ENCODE measurements at regions not wholly inside any gene's neighbourhood (a gene's known extent, or its start where the extent isn't known, plus 50 kb on each side); places are given as distances from the start of the nearest gene placed in this dataset.
"Not testable (repeated sequence)": the region's sequence is repeated elsewhere in the genome, so short reads cannot be mapped to it uniquely, and the experiment has no call there.

- BruUV-seq (replicated peaks) = no TSS peak
- CTCF ChIA-PET = interaction anchor here (0.7 kb wide), 1 partner anchor 46 kb away, joined by 7 read pairs; no protein-coding TSS in a partner anchor
- Histone ChIP-seq H3K9me3 (ENCODE audit: low read depth, low read length, poor library complexity, severe bottlenecking) (no peaks in the 10 kb centered on the region), H3K27me3 (replicated peaks; ENCODE audit: insufficient read depth, low read depth, low read length, poor library complexity) (no peaks in the 10 kb centered on the region), H3K27ac (ENCODE audit: low read depth, low read length, poor library complexity, severe bottlenecking) (no peak overlapping the region), H3K36me3 (ENCODE audit: insufficient read depth, low read length, poor library complexity, severe bottlenecking) (no peaks in the 10 kb centered on the region), H3K4me3 (ENCODE audit: low read depth, low read length, poor library complexity, severe bottlenecking) (no peak overlapping the region), H3K4me1 (ENCODE audit: insufficient read depth, low read length, poor library complexity, severe bottlenecking) (no peaks in the 10 kb centered on the region)
- DNase-seq (ENCODE audit: low spot score) = no peak
- intact Hi-C loops (cut with micrococcal nuclease; ENCODE audit: unreplicated experiment) = no loop called here
- POLR2A ChIA-PET (ENCODE audit: low non-redundant PET) = no interaction called here
- TF ChIP-seq EZH2 (IDR thresholded peaks at IDR 0.05; ENCODE audit: borderline replicate concordance, low read depth, low read length, poor library complexity, severe bottlenecking) (no peak), CTCF (conservative IDR thresholded peaks at IDR 0.05; ENCODE audit: low read depth, low read length) (no peak)
Observed at GRCh38 chr7:142582351-142582750, 166.9 kb upstream of the PRSS1 start.

DNA sequence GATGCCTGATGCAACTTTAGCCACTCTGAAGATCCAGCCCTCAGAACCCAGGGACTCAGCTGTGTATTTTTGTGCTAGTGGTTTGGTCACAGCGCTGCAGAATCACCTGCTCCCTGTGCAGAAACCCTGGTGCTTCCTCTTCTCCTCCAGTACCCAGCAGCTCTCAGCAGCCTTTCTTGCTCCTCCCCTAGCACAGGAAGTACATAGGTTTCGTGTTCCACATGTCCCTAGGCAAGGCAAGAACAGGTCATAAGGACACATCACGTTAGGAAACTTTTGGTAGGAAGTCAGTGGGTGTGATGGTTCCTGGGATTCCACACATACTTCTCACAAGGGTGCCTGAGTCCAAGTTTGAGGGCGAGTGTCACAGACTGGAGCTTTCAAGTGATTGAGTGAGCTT lies 167.9 kb upstream of the PRSS1 start:
- TF ChIP-seq CTCF (conservative IDR thresholded peaks at IDR 0.05; ENCODE audit: low read depth, low read length) = no peak
- TF ChIP-seq EZH2 (IDR thresholded peaks at IDR 0.05; ENCODE audit: borderline replicate concordance, low read depth, low read length, poor library complexity, severe bottlenecking) = no peak
- intact Hi-C loops (cut with micrococcal nuclease; ENCODE audit: unreplicated experiment) = no loop called here
- Histone ChIP-seq H3K9me3 (ENCODE audit: low read depth, low read length, poor library complexity, severe bottlenecking) (no peaks in the 10 kb centered on the region), H3K4me3 (ENCODE audit: low read depth, low read length, poor library complexity, severe bottlenecking) (no peak overlapping the region), H3K27ac (ENCODE audit: low read depth, low read length, poor library complexity, severe bottlenecking) (no peak overlapping the region), H3K27me3 (replicated peaks; ENCODE audit: insufficient read depth, low read depth, low read length, poor library complexity) (no peaks in the 10 kb centered on the region), H3K4me1 (ENCODE audit: insufficient read depth, low read length, poor library complexity, severe bottlenecking) (no peaks in the 10 kb centered on the region), H3K36me3 (ENCODE audit: insufficient read depth, low read length, poor library complexity, severe bottlenecking) (no peaks in the 10 kb centered on the region)
- ChIA-PET POLR2A (ENCODE audit: low non-redundant PET) (no interaction called here), CTCF (no interaction called here)
- DNase-seq (ENCODE audit: low spot score) = no peak
- no TSS peak for BruUV-seq (replicated peaks)

- no peak for DNase-seq (ENCODE audit: low spot score)
- Histone ChIP-seq H3K4me1 (ENCODE audit: insufficient read depth, low read length, poor library complexity, severe bottlenecking) (no peaks in the 10 kb centered on the region), H3K9me3 (ENCODE audit: low read depth, low read length, poor library complexity, severe bottlenecking) (no peaks in the 10 kb centered on the region), H3K27me3 (replicated peaks; ENCODE audit: insufficient read depth, low read depth, low read length, poor library complexity) (no peaks in the 10 kb centered on the region), H3K36me3 (ENCODE audit: insufficient read depth, low read length, poor library complexity, severe bottlenecking) (no peaks in the 10 kb centered on the region), H3K27ac (ENCODE audit: low read depth, low read length, poor library complexity, severe bottlenecking) (no peak overlapping the region), H3K4me3 (ENCODE audit: low read depth, low read length, poor library complexity, severe bottlenecking) (no peak overlapping the region)
- TF ChIP-seq EZH2 (IDR thresholded peaks at IDR 0.05; ENCODE audit: borderline replicate concordance, low read depth, low read length, poor library complexity, severe bottlenecking) (no peak), CTCF (conservative IDR thresholded peaks at IDR 0.05; ENCODE audit: low read depth, low read length) (no peak)
- intact Hi-C loops (cut with micrococcal nuclease; ENCODE audit: unreplicated experiment) = no loop called here
- no TSS peak for BruUV-seq (replicated peaks)
- CTCF ChIA-PET = no interaction called here
- POLR2A ChIA-PET (ENCODE audit: low non-redundant PET) = no interaction called here
Observed at GRCh38 chr7:142579946-142580345, 169.3 kb upstream of the PRSS1 start.

- H3K27ac ChIP-seq (ENCODE audit: low read depth, low read length, poor library complexity, severe bottlenecking); CTCF ChIA-PET; BruUV-seq (replicated peaks); H3K4me3 ChIP-seq (ENCODE audit: low read depth, low read length, poor library complexity, severe bottlenecking); H3K4me1 ChIP-seq (ENCODE audit: insufficient read depth, low read length, poor library complexity, severe bottlenecking); H3K9me3 ChIP-seq (ENCODE audit: low read depth, low read length, poor library complexity, severe bottlenecking); H3K27me3 ChIP-seq (replicated peaks; ENCODE audit: insufficient read depth, low read depth, low read length, poor library complexity); intact Hi-C loops (cut with micrococcal nuclease; ENCODE audit: unreplicated experiment); H3K36me3 ChIP-seq (ENCODE audit: insufficient read depth, low read length, poor library complexity, severe bottlenecking); POLR2A ChIA-PET (ENCODE audit: low non-redundant PET); DNase-seq (ENCODE audit: low spot score): not testable (repeated sequence)
Observed at GRCh38 chr7:142575351-142575750, 173.9 kb upstream of the PRSS1 start.
